ENCODE measurements at regions not wholly inside any gene's neighbourhood (a gene's known extent, or its start where the extent isn't known, plus 50 kb on each side); places are given as distances from the start of the nearest gene placed in this dataset.
"Not testable (repeated sequence)": the region's sequence is repeated elsewhere in the genome, so short reads cannot be mapped to it uniquely, and the experiment has no call there.

DNA sequence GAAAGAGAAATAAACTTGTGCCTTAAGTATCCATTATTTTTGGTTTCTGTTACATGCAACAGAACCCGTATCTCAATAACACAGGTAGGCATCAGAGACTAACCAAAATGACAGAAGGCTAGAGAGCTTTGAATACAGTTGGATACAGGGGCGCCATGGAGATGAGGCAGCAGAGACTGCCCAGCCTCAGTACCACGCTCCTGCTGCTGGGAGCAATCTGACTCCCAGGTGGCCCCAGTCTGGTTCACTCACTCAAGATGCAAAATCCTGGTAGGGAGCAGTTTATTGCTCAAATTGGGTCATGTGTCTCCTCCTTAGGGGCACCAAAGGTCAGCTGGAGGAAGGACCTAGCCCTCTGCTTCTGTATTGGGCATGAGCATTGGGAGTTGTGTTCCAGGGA, 218.9 kb downstream of the USP22 start:
- Mint-ChIP-seq H3K27ac (ENCODE audit: unreplicated experiment) (no peak overlapping the region), H3K4me1 (ENCODE audit: low read depth, unreplicated experiment) (peaks cover 11% of the 10 kb centered on the region), H3K36me3 (ENCODE audit: insufficient read depth, unreplicated experiment) (no peaks in the 10 kb centered on the region), H3K4me3 (ENCODE audit: unreplicated experiment) (no peak overlapping the region), H3K9me3 (ENCODE audit: unreplicated experiment) (peaks cover 10% of the 10 kb centered on the region), H3K27me3 (ENCODE audit: insufficient read depth, unreplicated experiment) (no peaks in the 10 kb centered on the region)
- DNase-seq = no peak
- peaks cover 4% of the 10 kb centered on the region; the same call in 1 of the 2 replicates for H3K4me1 ChIP-seq
- no peak overlapping the region for H3K4me3 ChIP-seq (ENCODE audit: low read depth, low read length)
- intact Hi-C loops (cut with micrococcal nuclease; ENCODE audit: unreplicated experiment) = no loop called here
- H3K27me3 ChIP-seq (replicated peaks; ENCODE audit: control insufficient read depth, insufficient read depth, low read length) = no peaks in the 10 kb centered on the region
- H3K9me3 ChIP-seq = no peaks in the 10 kb centered on the region
- no TSS peak for BruUV-seq (replicated peaks)
- ChIA-PET CTCF (no interaction called here), POLR2A (no interaction called here)
- H3K36me3 ChIP-seq (ENCODE audit: control insufficient read depth, insufficient read depth, low read length) = no peaks in the 10 kb centered on the region
- TF ChIP-seq, protein P1, sequence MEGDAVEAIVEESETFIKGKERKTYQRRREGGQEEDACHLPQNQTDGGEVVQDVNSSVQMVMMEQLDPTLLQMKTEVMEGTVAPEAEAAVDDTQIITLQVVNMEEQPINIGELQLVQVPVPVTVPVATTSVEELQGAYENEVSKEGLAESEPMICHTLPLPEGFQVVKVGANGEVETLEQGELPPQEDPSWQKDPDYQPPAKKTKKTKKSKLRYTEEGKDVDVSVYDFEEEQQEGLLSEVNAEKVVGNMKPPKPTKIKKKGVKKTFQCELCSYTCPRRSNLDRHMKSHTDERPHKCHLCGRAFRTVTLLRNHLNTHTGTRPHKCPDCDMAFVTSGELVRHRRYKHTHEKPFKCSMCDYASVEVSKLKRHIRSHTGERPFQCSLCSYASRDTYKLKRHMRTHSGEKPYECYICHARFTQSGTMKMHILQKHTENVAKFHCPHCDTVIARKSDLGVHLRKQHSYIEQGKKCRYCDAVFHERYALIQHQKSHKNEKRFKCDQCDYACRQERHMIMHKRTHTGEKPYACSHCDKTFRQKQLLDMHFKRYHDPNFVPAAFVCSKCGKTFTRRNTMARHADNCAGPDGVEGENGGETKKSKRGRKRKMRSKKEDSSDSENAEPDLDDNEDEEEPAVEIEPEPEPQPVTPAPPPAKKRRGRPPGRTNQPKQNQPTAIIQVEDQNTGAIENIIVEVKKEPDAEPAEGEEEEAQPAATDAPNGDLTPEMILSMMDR (IDR thresholded peaks at IDR 0.05; ENCODE audit: insufficient read depth in 1 of 2, low read depth in 1 of 2, low read length in 1 of 2, severe bottlenecking in 1 of 2, unreplicated experiment in 1 of 2) = no peak

DNA sequence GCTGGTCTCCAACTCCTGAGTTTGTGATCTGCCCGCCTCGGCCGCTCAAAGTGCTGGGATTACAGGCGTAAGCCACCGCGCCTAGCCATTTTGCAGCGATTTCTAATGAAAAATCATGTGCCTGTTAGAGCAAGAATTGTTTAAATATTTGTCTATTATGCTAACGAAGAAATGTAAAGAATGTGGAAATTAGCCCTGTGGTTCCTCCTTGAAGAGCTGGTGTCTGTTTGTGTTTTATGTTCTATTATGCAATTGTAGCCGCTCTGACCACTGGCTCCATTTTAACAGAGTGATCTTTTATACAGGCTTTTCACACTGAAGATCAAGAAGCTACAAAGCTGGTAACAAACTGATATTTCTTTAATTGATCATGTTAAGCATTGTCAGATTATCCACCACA, 217.3 kb downstream of the USP22 start:
- Mint-ChIP-seq H3K36me3 (ENCODE audit: insufficient read depth, unreplicated experiment) (no peaks in the 10 kb centered on the region), H3K4me3 (ENCODE audit: unreplicated experiment) (peak overlapping the region; percentile 25), H3K27ac (ENCODE audit: unreplicated experiment) (no peak overlapping the region), H3K9me3 (ENCODE audit: unreplicated experiment) (peaks cover 10% of the 10 kb centered on the region), H3K27me3 (ENCODE audit: insufficient read depth, unreplicated experiment) (peaks cover 3% of the 10 kb centered on the region), H3K4me1 (ENCODE audit: low read depth, unreplicated experiment) (peaks cover 11% of the 10 kb centered on the region)
- DNase-seq = no peak
- Histone ChIP-seq H3K27me3 (replicated peaks; ENCODE audit: control insufficient read depth, insufficient read depth, low read length) (no peaks in the 10 kb centered on the region), H3K4me1 (peaks cover 4% of the 10 kb centered on the region; the same call in 1 of the 2 replicates), H3K9me3 (no peaks in the 10 kb centered on the region), H3K4me3 (ENCODE audit: low read depth, low read length) (no peak overlapping the region), H3K36me3 (ENCODE audit: control insufficient read depth, insufficient read depth, low read length) (no peaks in the 10 kb centered on the region)
- no TSS peak for BruUV-seq (replicated peaks)
- ChIA-PET CTCF (no interaction called here), POLR2A (no interaction called here)
- intact Hi-C loops (cut with micrococcal nuclease; ENCODE audit: unreplicated experiment) = no loop called here
- TF ChIP-seq, protein P1 (IDR thresholded peaks at IDR 0.05; ENCODE audit: insufficient read depth in 1 of 2, low read depth in 1 of 2, low read length in 1 of 2, severe bottlenecking in 1 of 2, unreplicated experiment in 1 of 2) = no peak

DNA sequence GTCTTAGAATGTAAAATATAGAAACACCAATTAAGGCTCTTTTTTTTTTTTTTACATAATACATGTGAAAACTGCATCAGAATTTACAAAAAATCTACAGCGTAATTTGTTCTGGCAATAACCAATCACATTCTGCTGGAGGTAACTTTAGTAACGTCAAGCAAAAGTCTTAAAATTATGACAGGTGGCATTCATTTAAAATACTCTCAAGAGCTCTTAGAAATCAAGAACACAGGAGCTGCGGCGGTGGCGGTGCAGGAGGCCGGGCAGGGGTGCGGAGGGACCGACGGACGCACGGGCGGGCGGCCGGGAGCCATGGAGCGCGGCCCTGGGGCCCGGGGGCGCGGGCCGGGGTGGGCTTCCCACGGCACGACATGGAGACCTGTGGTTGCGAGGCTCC, 202.4 kb downstream of the USP22 start:
- H3K9me3 Mint-ChIP-seq (ENCODE audit: unreplicated experiment); H3K36me3 Mint-ChIP-seq (ENCODE audit: insufficient read depth, unreplicated experiment); H3K4me1 Mint-ChIP-seq (ENCODE audit: low read depth, unreplicated experiment); H3K4me3 ChIP-seq (ENCODE audit: low read depth, low read length); BruUV-seq (replicated peaks); H3K9me3 ChIP-seq; H3K27me3 Mint-ChIP-seq (ENCODE audit: insufficient read depth, unreplicated experiment); DNase-seq; H3K36me3 ChIP-seq (ENCODE audit: control insufficient read depth, insufficient read depth, low read length); H3K27ac Mint-ChIP-seq (ENCODE audit: unreplicated experiment); H3K4me1 ChIP-seq; POLR2A ChIA-PET; H3K4me3 Mint-ChIP-seq (ENCODE audit: unreplicated experiment); CTCF ChIA-PET; H3K27me3 ChIP-seq (replicated peaks; ENCODE audit: control insufficient read depth, insufficient read depth, low read length): not testable (repeated sequence)
- intact Hi-C loops (cut with micrococcal nuclease; ENCODE audit: unreplicated experiment) = loop anchor here (10.0 kb wide), 1 partner anchor 616 kb away; no protein-coding TSS in a partner anchor

DNA sequence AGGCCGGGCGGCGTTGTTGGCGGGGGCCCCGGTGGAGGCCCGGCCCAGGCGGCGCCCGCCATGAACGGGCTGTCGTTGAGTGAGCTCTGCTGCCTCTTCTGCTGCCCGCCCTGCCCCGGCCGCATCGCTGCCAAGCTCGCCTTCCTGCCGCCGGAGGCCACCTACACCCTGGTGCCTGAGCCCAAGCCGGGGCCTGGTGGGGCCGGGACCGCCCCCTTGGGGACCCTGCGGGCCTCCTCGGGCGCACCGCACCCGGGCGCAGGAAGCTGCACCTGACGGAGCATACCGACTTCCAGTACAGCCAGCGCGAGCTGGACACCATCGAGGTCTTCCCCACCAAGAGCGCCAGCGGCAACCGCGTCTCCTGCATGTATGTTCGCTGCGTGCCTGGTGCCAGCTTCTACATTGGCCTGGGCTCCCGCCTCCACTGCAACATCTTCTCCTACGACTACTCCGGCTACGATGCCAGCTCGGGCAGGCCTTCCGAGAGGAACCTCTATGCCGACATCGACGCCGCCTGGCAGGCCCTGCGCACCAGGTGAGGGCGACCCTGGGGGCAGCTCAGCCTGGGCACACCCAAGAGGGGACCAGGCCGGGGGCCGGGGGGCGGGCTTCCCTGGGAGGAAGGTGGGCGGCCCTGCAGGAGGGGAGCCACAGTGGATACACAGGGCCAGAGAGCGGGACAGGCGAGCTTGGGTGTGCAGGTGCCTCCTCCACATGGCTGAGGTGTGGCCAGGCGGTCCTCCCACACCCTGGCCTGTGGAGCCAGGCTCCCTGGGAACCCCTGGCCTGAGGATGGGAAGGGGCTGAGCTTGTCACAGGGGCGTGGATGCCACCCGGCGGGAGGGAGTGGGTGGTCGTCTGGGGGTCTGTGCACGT, 201.6 kb downstream of the USP22 start:
- POLR2A ChIA-PET; DNase-seq; BruUV-seq (replicated peaks): not testable (repeated sequence)

DNA sequence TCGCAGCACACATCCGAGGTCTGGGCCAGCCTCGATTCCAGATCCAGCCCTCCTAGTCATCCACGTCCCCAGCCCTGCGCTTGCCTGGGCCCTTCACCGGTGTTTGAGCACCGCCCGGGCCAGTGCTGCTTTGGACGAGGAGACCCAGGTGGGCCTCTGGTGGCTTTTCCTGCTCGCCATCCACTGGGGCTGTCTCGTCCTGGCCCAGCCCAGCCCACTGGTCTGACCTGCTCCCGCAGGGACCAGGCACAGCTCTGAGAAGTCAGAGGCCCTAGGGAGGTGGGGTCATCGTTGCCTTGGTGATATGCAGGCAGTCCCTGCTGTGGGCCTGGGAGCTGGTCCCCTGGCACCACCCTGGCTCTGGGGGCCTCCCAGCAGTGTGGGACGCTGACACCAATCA, 200.8 kb downstream of the USP22 start:
- H3K4me1 Mint-ChIP-seq (ENCODE audit: low read depth, unreplicated experiment); H3K27me3 Mint-ChIP-seq (ENCODE audit: insufficient read depth, unreplicated experiment); H3K36me3 Mint-ChIP-seq (ENCODE audit: insufficient read depth, unreplicated experiment); H3K36me3 ChIP-seq (ENCODE audit: control insufficient read depth, insufficient read depth, low read length); CTCF ChIA-PET; DNase-seq; H3K4me3 ChIP-seq (ENCODE audit: low read depth, low read length); H3K27ac Mint-ChIP-seq (ENCODE audit: unreplicated experiment); H3K4me1 ChIP-seq; POLR2A ChIA-PET; H3K9me3 ChIP-seq; H3K9me3 Mint-ChIP-seq (ENCODE audit: unreplicated experiment); BruUV-seq (replicated peaks); H3K27me3 ChIP-seq (replicated peaks; ENCODE audit: control insufficient read depth, insufficient read depth, low read length); H3K4me3 Mint-ChIP-seq (ENCODE audit: unreplicated experiment): not testable (repeated sequence)
- intact Hi-C loops (cut with micrococcal nuclease; ENCODE audit: unreplicated experiment) = loop anchor here (10.0 kb wide), 1 partner anchor 617 kb away; no protein-coding TSS in a partner anchor

More for the DNA sequence above, 201.6 kb downstream of the USP22 start:
- H3K9me3 Mint-ChIP-seq (ENCODE audit: unreplicated experiment); H3K27ac Mint-ChIP-seq (ENCODE audit: unreplicated experiment); H3K27me3 ChIP-seq (replicated peaks; ENCODE audit: control insufficient read depth, insufficient read depth, low read length); H3K36me3 ChIP-seq (ENCODE audit: control insufficient read depth, insufficient read depth, low read length); H3K4me1 Mint-ChIP-seq (ENCODE audit: low read depth, unreplicated experiment); H3K27me3 Mint-ChIP-seq (ENCODE audit: insufficient read depth, unreplicated experiment); H3K4me3 Mint-ChIP-seq (ENCODE audit: unreplicated experiment); CTCF ChIA-PET; H3K9me3 ChIP-seq; H3K4me3 ChIP-seq (ENCODE audit: low read depth, low read length); H3K36me3 Mint-ChIP-seq (ENCODE audit: insufficient read depth, unreplicated experiment); H3K4me1 ChIP-seq: not testable (repeated sequence)
- intact Hi-C loops (cut with micrococcal nuclease; ENCODE audit: unreplicated experiment) = loop anchor here (10.0 kb wide), 1 partner anchor 616 kb away; no protein-coding TSS in a partner anchor
